ENCODE measurements at regions not wholly inside any gene's neighbourhood (a gene's known extent, or its start where the extent isn't known, plus 50 kb on each side); places are given as distances from the start of the nearest gene placed in this dataset.

DNA sequence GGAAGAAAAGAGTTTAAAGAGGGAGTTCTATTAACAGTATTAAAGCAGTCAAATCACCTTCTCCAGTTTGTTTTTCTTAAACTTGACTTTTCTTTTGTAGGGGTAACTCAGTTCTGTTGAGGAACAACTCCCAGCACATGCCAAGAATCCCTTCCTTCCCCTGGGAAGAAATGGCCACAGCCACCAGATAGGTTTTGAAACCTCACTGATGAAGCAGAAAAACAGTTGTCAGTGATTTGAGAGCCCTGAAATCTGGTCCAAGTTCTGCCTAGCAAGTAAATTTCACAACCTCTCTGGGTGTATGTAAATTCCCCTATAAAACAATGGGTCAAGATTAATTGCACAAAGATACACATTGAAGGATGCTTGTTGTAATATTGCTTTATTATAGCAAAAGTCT, 167.1 kb downstream of the DHX15 start:
- no peak for DNase-seq

GRCh38 chr4:24416293-24416692, 168.1 kb downstream of the DHX15 start:
- no peak for DNase-seq

- no peak for DNase-seq
Measured at GRCh38 chr4:24413311-24413784, 171.0 kb downstream of the DHX15 start.

DNA sequence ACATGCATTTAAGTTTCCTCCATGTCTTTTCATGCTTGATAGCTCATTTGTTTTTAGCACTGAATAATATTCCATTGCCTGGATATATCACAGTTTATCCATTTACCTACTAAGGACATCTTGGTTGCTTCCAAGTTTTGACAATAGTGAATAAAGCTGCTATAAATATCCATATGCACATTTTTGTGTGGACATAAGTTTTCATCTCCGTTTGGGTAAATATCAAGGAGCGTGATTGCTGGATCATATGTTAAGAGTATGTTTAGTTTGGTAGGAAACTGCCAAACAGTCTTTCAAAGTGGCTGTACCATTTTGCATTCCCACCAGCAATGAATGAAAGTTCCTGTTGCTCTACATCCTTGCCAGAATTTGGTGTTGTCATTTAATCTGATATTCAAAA, 172.5 kb downstream of the DHX15 start:
- no peak for DNase-seq

DNA sequence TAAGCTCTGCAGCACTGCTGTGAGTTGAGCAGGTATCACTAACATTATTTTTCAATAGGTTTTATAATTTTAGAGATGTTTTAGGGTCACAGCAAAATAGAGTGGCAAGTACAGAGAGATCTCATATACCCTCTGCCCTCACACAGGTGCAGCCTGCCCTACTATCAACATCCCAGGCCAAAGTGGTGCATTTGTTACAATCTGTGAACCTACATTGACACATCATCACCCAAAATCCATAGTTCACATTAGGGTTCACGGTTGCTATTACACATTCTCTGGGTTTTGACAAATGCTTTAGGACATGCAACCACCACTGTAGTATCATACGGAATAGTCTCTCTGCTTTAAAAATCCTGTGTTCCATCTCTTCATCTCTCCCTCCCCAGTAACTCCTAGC, 173.1 kb downstream of the DHX15 start:
- no peak for DNase-seq

GRCh38 chr4:24408640-24409039, 175.7 kb downstream of the DHX15 start:
- DNase-seq: no peak

DNA sequence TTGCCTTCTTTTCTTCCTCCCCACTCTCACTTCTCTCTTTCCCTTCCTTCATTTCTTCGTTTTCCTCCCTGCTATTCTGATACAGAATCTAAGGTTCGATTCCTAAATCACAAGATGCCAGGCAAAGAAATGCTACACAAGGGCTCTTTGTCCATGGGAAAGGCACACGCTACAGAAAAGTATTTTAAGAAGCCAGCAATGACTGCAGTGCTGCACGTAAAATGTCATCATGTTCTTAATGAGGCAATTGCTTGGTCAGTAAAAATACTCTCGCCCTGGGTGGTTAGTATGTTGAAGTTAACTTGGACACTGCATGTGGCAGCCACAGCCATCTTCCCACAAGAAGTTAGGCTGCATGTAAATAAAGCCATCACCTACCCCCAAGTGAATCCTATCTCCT, 178.4 kb downstream of the DHX15 start:
- DNase-seq: no peak

GRCh38 chr4:24405341-24405740, 179.0 kb downstream of the DHX15 start:
- DNase-seq: no peak

- no peak for DNase-seq
Measured at GRCh38 chr4:24404281-24404680, 180.1 kb downstream of the DHX15 start.

GRCh38 chr4:24403265-24403664, 181.1 kb downstream of the DHX15 start:
- no peak for DNase-seq

DNA sequence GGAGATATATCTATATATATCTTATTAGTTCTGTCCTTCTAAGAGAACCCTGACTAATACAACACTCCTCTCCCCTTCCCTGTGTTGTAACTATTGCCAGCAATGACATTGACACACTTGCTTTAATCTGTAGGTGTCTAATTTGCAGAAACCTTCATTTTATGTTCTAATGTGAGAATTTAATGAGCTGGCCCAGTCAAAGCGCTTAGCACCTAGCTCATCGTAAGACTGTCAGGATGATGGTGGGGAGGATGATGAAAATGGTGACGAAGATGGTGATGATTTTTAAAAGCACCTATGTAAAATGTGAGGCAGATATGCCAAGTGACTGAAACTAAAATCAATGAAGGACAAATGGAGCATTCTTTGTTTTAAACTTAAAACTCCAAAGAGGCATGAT, 183.8 kb downstream of the DHX15 start:
- DNase-seq: no peak

DNA sequence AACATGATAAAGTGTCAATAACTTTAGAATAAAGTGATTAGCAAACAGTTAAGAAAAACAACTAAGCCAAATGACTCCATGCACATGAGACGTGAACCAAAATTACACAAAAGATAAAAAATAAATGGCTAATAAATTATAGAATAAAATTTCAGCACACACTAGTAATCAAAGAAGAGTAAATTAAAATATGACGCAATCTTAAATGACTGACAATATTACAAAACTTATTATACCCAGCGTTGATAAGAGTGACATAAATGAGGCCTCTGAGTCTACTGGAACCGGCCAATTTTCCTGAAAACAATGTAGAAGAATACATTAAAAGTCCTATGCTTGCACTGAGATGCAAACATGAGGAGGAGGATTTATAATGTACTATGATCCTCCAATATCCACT, 187.4 kb downstream of the DHX15 start:
- DNase-seq: no peak

DNA sequence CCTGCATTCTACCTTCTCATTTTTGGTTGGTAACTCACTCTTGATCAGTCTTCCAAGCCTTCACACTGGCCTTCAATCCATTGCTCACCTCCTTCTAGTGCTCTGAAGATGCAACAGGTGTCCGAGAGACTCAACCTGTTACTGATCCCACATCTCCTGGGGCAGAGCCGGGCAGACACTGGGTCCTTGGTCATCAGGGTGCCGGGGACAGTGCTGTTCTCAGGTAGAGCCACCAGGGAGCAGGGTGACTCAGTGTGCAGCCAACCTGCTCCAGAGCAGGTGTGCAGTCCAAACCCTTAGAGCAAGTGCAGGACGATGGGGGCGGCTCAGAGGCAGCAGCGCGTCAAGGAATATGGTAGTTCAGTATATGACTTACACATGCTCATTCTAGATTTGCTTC, 188.4 kb downstream of the DHX15 start:
- DNase-seq: no peak

DNA sequence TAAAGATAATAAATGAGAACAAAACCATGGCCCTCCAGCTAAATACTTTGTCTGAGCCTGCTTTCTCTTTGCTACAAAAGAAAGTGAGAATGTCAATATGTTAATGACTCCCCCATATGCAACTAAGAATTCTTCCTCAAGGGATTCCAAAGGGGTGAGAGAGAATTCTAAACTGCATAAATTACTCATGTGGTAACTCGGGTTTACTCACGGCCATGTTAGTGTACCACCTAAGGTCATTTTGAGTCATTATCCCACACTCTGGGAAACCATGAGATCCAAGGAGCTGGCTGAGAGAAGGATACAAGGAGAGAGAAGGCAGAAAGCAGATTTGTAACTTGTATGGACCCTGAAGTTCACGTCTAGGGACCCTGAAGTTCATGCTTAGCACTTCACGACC, 190.3 kb downstream of the DHX15 start:
- no peak for DNase-seq

DNA sequence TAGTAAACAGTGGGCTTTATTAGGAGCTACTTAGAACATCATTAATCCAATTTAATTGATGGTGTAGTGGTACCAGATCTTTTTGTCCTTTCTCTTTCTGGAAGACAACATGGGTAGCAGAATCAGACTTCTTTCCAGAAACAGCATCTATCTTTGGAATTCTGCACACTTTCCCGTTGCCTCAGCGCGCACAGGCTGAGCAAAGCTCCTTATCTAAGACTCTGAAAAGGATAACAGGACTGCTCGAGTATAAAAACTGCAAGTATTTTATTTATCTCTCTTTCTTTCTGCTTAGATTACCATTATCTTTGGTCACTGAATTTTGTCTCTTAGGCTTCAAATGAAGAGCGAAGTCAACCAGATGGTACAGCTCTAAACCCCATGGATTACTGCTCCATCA, 191.7 kb downstream of the DHX15 start:
- DNase-seq: no peak

- no peak for DNase-seq
Measured at GRCh38 chr4:24382381-24382780, 202.0 kb downstream of the DHX15 start.

- no peak for DNase-seq
Measured at GRCh38 chr4:24380957-24381665, 203.2 kb downstream of the DHX15 start.

DNA sequence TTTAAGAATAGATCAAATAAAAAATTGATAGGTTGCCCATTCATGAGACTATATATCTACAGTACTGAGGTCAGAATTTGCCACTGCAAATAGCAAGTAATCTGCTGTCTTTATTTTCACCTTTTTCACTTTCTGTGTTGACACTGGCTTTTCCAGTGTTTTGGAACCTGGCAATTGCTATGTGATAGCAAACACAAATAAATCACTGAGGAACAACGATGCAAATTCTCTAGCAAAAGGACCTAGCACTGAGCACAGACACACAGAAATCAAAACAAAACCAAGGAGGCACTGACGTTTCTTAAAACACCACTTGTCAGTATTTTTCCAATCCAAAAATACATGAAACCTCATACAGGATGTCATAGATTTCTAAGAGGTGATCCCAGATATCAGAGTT, 210.7 kb downstream of the DHX15 start:
- no peak for DNase-seq

- DNase-seq: no peak
Measured at GRCh38 chr4:24372881-24373280, 211.5 kb downstream of the DHX15 start.

GRCh38 chr4:24372341-24372740, 212.0 kb downstream of the DHX15 start:
- no peak for DNase-seq

DNA sequence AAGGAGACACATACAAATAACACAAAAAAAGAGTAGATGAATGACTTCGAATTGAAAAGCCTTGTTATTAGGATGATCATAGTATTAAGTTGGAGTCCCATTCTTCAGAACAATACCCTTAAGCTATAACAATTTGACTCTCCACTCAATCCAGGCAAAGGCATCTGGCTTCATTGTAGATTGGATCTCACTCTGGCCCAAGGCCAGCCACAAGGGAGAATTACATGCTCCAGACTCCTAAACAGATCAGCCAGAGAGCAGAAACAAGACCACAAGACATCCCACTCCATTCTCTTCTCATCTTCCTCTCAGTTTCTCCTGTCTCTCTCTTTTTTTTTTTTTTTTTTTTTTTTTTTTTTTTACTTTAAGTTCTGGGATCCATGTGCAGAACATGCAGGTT, 213.9 kb downstream of the DHX15 start:
- no peak for DNase-seq

GRCh38 chr4:24369507-24370029, 214.8 kb downstream of the DHX15 start:
- DNase-seq: no peak

DNA sequence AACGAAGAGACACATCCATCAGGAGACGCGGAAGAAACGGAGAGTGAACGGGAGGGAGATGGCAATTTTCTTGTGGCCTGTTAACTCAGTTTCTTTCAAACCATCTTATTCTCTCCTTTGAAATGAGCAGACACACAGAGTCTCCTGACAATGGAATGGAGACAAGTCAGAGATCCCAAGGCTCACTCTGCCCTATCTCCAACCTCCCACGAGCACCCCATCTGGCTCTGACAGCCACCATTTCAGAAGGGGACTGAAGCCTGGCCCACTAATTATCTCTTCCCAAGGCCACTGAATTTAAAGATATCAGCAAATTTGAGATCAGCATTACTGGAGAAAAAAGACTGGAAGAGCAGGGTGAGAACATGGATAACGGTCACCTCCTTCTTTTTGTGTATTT, 215.6 kb downstream of the DHX15 start:
- no peak for DNase-seq

DNA sequence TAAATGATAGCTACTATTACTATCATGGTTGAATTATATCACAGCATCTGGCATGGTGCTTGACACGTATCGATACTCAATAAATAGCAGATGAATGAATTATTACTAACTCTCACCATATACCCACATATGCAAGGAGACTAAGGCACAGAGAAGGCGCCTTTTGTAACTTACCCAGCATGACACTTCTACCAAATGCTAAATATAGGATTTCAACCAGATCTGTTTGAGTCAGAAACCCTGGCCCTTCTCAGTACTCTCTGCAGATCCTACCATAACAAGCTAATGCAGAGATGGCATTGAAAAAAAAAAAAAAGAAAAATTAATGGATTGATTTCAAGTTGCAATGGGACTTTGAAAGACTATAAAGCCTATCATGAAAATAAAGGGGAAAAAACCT, 219.5 kb downstream of the DHX15 start:
- no peak for DNase-seq

DNA sequence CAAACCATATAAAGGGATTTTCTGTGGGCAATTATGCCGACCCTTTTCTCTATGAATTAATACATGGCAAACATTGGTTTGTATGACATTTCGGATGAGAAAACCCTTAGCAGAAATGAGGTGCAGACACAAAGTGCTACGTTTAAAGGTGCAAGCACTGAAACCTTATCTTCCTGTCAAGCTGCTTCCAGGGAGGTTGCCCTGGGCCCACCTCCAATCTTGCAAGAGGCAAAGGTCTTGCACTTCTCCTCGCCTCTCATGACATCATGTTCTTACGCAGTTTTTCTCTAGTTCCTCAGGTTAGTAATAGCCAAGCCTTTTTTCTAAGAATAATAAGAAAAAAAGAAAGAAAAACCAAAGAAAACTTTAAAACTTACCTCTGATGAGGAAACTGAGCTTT, 220.1 kb downstream of the DHX15 start:
- no peak for DNase-seq

Measured in hematopoietic multipotent progenitor cell treated with erythropoietin and hydrocortisone succinate and interleukin-3 and kit ligand, for 8 days (in vitro differentiated cells).